ENCODE measurements at regions not wholly inside any gene's neighbourhood (a gene's known extent, or its start where the extent isn't known, plus 50 kb on each side); places are given as distances from the start of the nearest gene placed in this dataset.

- no peak for TF ChIP-seq POLR2A (IDR thresholded peaks at IDR 0.05)
- no peak for TF ChIP-seq EP300 (IDR thresholded peaks at IDR 0.05)
- TF ChIP-seq CTCF (IDR thresholded peaks at IDR 0.05): no peak
- intact Hi-C loops (cut with DNase I): no loop called here
- Histone ChIP-seq H3K27ac (no peak overlapping the region), H3K4me3 (no peak overlapping the region), H3K36me3 (no peaks in the 10 kb centered on the region), H3K27me3 (no peaks in the 10 kb centered on the region), H3K9me3 (no peaks in the 10 kb centered on the region), H3K4me1 (ENCODE audit: insufficient read depth) (no peaks in the 10 kb centered on the region)
- no peak for DNase-seq
- WGBS, 3 donors: 80 to 86% (median 84%) methylated on average over 3 of the region's 3 CpGs
These were observed 209.2 kb downstream of the C12orf75 start for GRCh38 chr12:105539735-105540134.

- no peak for DNase-seq
- Histone ChIP-seq H3K27me3 (no peaks in the 10 kb centered on the region), H3K36me3 (no peaks in the 10 kb centered on the region), H3K4me1 (ENCODE audit: insufficient read depth) (no peaks in the 10 kb centered on the region), H3K27ac (no peak overlapping the region), H3K9me3 (no peaks in the 10 kb centered on the region), H3K4me3 (no peak overlapping the region)
- 68 to 86% (median 74%) methylated on average over 3 of the region's 3 CpGs for WGBS, 3 donors
- TF ChIP-seq CTCF (IDR thresholded peaks at IDR 0.05) (no peak), POLR2A (IDR thresholded peaks at IDR 0.05) (no peak), EP300 (IDR thresholded peaks at IDR 0.05) (no peak)
- intact Hi-C loops (cut with DNase I): no loop called here
These were observed 217.3 kb downstream of the C12orf75 start for GRCh38 chr12:105547786-105548185.

- intact Hi-C loops (cut with DNase I): no loop called here
- 92 to 96% (median 95%) methylated on average over 3 of the region's 3 CpGs for WGBS, 3 donors
- no peak overlapping the region for H3K4me3 ChIP-seq
These were observed 218.1 kb downstream of the C12orf75 start for GRCh38 chr12:105548626-105549025.

GRCh38 chr12:105552056-105552455, 221.6 kb downstream of the C12orf75 start:
- H3K4me3 ChIP-seq: no peak overlapping the region
- no peaks in the 10 kb centered on the region for H3K36me3 ChIP-seq
- intact Hi-C loops (cut with DNase I): no loop called here
- no peak overlapping the region for H3K27ac ChIP-seq
- TF ChIP-seq EP300 (IDR thresholded peaks at IDR 0.05): no peak
- TF ChIP-seq CTCF (IDR thresholded peaks at IDR 0.05): no peak
- no peak for TF ChIP-seq POLR2A (IDR thresholded peaks at IDR 0.05)
- H3K27me3 ChIP-seq: no peaks in the 10 kb centered on the region
- H3K9me3 ChIP-seq: no peaks in the 10 kb centered on the region
- no peaks in the 10 kb centered on the region for H3K4me1 ChIP-seq (ENCODE audit: insufficient read depth)
- DNase-seq: no peak

More at GRCh38 chr12:105548626-105549025, 218.1 kb downstream of the C12orf75 start:
- no peaks in the 10 kb centered on the region for H3K36me3 ChIP-seq
- no peaks in the 10 kb centered on the region for H3K27me3 ChIP-seq
- H3K27ac ChIP-seq: no peak overlapping the region
- DNase-seq: no peak
- H3K9me3 ChIP-seq: no peaks in the 10 kb centered on the region
- TF ChIP-seq CTCF (IDR thresholded peaks at IDR 0.05): no peak
- no peak for TF ChIP-seq POLR2A (IDR thresholded peaks at IDR 0.05)
- no peak for TF ChIP-seq EP300 (IDR thresholded peaks at IDR 0.05)
- no peaks in the 10 kb centered on the region for H3K4me1 ChIP-seq (ENCODE audit: insufficient read depth)

- Histone ChIP-seq H3K36me3 (no peaks in the 10 kb centered on the region), H3K27ac (no peak overlapping the region), H3K9me3 (no peaks in the 10 kb centered on the region), H3K4me1 (ENCODE audit: insufficient read depth) (no peaks in the 10 kb centered on the region), H3K27me3 (no peaks in the 10 kb centered on the region), H3K4me3 (no peak overlapping the region)
- TF ChIP-seq CTCF (IDR thresholded peaks at IDR 0.05) (no peak), POLR2A (IDR thresholded peaks at IDR 0.05) (no peak)
- 77 to 88% (median 81%) methylated on average over 3 of the region's 3 CpGs for WGBS, 3 donors
- no peak for DNase-seq
- intact Hi-C loops (cut with DNase I): no loop called here
These were observed 223.8 kb downstream of the C12orf75 start for GRCh38 chr12:105554223-105554678.

Measured in ovary (tissue), 7 donors.